ENCODE measurements at regions not wholly inside any gene's neighbourhood (a gene's known extent, or its start where the extent isn't known, plus 50 kb on each side); places are given as distances from the start of the nearest gene placed in this dataset.

DNA sequence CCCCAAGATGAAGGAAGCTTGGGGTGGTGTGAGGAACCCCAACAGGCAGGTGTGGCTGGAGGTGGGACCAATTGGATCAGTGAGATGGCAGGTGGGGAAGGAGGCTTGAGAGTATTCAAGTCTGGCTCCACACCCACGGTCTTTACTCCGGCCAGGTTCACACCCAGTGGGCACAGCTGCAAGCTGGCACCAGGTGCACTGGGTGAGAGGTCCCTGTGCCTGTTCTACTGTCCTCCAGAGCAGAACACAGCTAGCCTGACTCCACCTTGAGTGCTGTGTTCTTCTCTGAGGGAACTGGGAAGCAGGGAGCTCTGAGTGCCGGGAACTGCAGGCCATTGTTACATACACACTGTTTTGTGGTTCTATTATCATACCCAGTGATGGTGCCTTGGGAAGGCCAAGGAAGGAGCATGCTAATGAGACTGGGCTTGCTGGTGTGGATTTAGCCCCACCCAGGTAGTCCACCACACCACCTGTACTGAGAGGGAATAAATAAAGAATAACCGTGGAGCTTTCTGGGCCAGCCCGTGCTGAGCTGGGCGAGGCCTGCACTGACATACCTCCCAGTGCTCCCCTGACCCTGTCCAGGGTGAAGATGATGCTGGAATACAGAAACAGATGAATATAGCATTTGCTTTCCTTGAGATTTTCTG lies 93.4 kb downstream of the ABHD5 start:
- peaks cover 4 to 13% of the 10 kb centered on the region in 2 donors for H3K27me3 Mint-ChIP-seq
- no peak overlapping the region for H3K4me3 Mint-ChIP-seq
- H3K4me1 Mint-ChIP-seq (ENCODE audit: low read depth in 2 of 2), result no peaks in the 10 kb centered on the region
- ATAC-seq (peak in 1 of 2 donors; percentile 13), DNase-seq (ENCODE audit: low spot score) (no peak)
- H3K36me3 Mint-ChIP-seq, result no peaks in the 10 kb centered on the region
- H3K9me3 Mint-ChIP-seq, result no peaks in the 10 kb centered on the region
- no peak overlapping the region for H3K27ac Mint-ChIP-seq

GRCh38 chr3:43784640-43785011 lies 93.9 kb downstream of the ABHD5 start:
- Mint-ChIP-seq H3K27ac (no peak overlapping the region), H3K9me3 (no peaks in the 10 kb centered on the region), H3K27me3 (peaks cover 4 to 18% of the 10 kb centered on the region in 2 donors), H3K4me3 (no peak overlapping the region), H3K4me1 (ENCODE audit: low read depth in 2 of 2) (no peaks in the 10 kb centered on the region), H3K36me3 (no peaks in the 10 kb centered on the region)
- ATAC-seq (no peak), DNase-seq (ENCODE audit: low spot score) (no peak)

DNA sequence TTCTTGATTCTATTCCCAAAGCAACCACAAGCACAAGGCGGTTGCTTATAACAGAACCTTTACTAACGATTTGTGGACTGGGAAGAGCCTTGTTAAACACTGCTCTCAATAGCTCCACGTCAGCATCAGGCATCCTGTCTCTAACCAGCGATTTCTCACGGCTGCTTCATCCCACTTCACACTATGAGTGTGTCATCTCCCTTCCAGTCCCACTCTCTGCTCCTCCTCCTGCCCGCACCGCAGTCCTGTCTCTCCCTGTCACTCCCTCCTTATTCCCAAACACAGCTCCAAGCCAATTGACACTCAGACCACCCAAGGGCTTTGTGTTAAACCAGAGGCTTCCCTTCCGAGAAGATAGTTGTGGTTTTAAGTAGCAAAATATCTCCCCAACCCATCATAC lies 94.8 kb downstream of the ABHD5 start:
- Mint-ChIP-seq H3K36me3 (no peaks in the 10 kb centered on the region), H3K4me3 (no peak overlapping the region)

GRCh38 chr3:43786102-43786501 lies 95.4 kb downstream of the ABHD5 start:
- ATAC-seq (no peak), DNase-seq (ENCODE audit: low spot score) (no peak)
- Mint-ChIP-seq H3K4me1 (ENCODE audit: low read depth in 2 of 2) (no peaks in the 10 kb centered on the region), H3K4me3 (no peak overlapping the region), H3K27me3 (peaks cover 9 to 29% of the 10 kb centered on the region in 2 donors), H3K36me3 (no peaks in the 10 kb centered on the region), H3K9me3 (no peaks in the 10 kb centered on the region), H3K27ac (no peak overlapping the region)

More for the DNA sequence above, 94.8 kb downstream of the ABHD5 start:
- H3K9me3 Mint-ChIP-seq, result no peaks in the 10 kb centered on the region
- no peak for ATAC-seq
- DNase-seq (ENCODE audit: low spot score), result no peak
- no peaks in the 10 kb centered on the region for H3K4me1 Mint-ChIP-seq (ENCODE audit: low read depth in 2 of 2)
- peaks cover 8 to 24% of the 10 kb centered on the region in 2 donors for H3K27me3 Mint-ChIP-seq
- no peak overlapping the region for H3K27ac Mint-ChIP-seq

GRCh38 chr3:43786526-43787305 lies 96.0 kb downstream of the ABHD5 start:
- ATAC-seq (no peak), DNase-seq (ENCODE audit: low spot score) (no peak)
- no peak overlapping the region for H3K4me3 Mint-ChIP-seq
- no peak overlapping the region for H3K27ac Mint-ChIP-seq
- no peaks in the 10 kb centered on the region for H3K4me1 Mint-ChIP-seq (ENCODE audit: low read depth in 2 of 2)
- H3K36me3 Mint-ChIP-seq, result no peaks in the 10 kb centered on the region
- H3K9me3 Mint-ChIP-seq, result no peaks in the 10 kb centered on the region
- peaks cover 14 to 35% of the 10 kb centered on the region in 2 donors for H3K27me3 Mint-ChIP-seq

- Mint-ChIP-seq H3K27ac (no peak overlapping the region), H3K27me3 (peaks cover 14 to 36% of the 10 kb centered on the region in 2 donors), H3K4me1 (ENCODE audit: low read depth in 2 of 2) (no peaks in the 10 kb centered on the region), H3K9me3 (no peaks in the 10 kb centered on the region), H3K36me3 (no peaks in the 10 kb centered on the region), H3K4me3 (no peak overlapping the region)
- DNase-seq (ENCODE audit: low spot score), result no peak
- ATAC-seq, result no peak
Measured at GRCh38 chr3:43787330-43787729, 96.6 kb downstream of the ABHD5 start.

DNA sequence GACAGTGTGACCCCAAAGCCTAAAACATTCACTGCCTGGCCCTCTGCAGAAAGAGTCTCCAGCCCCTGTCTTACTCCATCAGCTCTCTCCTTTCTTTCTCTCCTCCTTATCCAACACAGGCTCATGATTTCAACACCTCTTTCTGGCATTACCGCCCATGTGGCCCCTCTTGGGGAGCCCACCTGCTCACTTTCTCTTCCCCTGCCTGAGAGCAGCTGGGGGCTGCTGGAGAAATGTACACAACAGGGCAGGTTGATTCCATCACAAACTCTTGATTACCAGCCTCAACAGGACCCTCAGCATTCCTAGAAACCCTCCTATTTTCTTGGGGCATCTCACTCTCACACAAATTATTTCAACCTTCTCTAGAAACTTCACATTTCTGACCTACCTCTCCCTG lies 98.3 kb downstream of the ABHD5 start:
- Mint-ChIP-seq H3K36me3 (no peaks in the 10 kb centered on the region), H3K4me3 (no peak overlapping the region), H3K27ac (no peak overlapping the region), H3K9me3 (no peaks in the 10 kb centered on the region), H3K27me3 (peaks cover 14 to 43% of the 10 kb centered on the region in 2 donors), H3K4me1 (ENCODE audit: low read depth in 2 of 2) (no peaks in the 10 kb centered on the region)
- ATAC-seq (no peak), DNase-seq (ENCODE audit: low spot score) (no peak)

- DNase-seq (ENCODE audit: low spot score) (no peak), ATAC-seq (no peak)
- Mint-ChIP-seq H3K36me3 (no peaks in the 10 kb centered on the region), H3K9me3 (no peaks in the 10 kb centered on the region), H3K27ac (no peak overlapping the region), H3K4me3 (no peak overlapping the region), H3K27me3 (peaks cover 14 to 44% of the 10 kb centered on the region in 2 donors), H3K4me1 (ENCODE audit: low read depth in 2 of 2) (no peaks in the 10 kb centered on the region)
Measured at GRCh38 chr3:43790060-43790459, 99.3 kb downstream of the ABHD5 start.

DNA sequence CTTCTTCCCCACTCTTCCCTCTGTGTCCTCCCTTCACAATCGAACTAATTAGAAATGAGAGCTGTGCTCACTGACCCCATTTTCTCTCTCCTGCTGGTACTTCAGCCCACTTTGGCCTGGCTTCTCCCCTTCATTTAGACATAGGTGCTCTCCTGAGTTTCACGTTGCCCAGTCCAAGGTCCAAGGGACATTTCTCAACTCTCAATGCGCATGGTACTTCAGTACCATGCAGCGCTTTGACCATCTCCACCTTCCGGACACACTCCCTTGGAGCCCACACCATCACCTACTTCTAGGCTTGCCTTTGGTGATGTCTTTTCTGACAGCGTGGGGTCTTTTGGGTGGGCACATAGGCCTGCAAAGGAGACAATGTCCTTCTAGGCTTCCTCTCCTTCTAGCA lies 99.7 kb downstream of the ABHD5 start:
- Mint-ChIP-seq H3K36me3 (no peaks in the 10 kb centered on the region), H3K9me3 (no peaks in the 10 kb centered on the region), H3K27me3 (peaks cover 14 to 44% of the 10 kb centered on the region in 2 donors), H3K27ac (no peak overlapping the region), H3K4me3 (no peak overlapping the region), H3K4me1 (ENCODE audit: low read depth in 2 of 2) (no peaks in the 10 kb centered on the region)
- ATAC-seq (no peak), DNase-seq (ENCODE audit: low spot score) (no peak)

GRCh38 chr3:43791246-43791645 lies 100.5 kb downstream of the ABHD5 start:
- no peak overlapping the region for H3K4me3 Mint-ChIP-seq
- ATAC-seq (no peak), DNase-seq (ENCODE audit: low spot score) (no peak)
- peaks cover 17 to 50% of the 10 kb centered on the region in 2 donors for H3K27me3 Mint-ChIP-seq
- H3K4me1 Mint-ChIP-seq (ENCODE audit: low read depth in 2 of 2), result no peaks in the 10 kb centered on the region
- no peaks in the 10 kb centered on the region for H3K36me3 Mint-ChIP-seq
- H3K9me3 Mint-ChIP-seq, result no peaks in the 10 kb centered on the region
- no peak overlapping the region for H3K27ac Mint-ChIP-seq

GRCh38 chr3:43792904-43793303 lies 102.2 kb downstream of the ABHD5 start:
- H3K4me1 Mint-ChIP-seq (ENCODE audit: low read depth in 2 of 2), result no peaks in the 10 kb centered on the region
- no peaks in the 10 kb centered on the region for H3K9me3 Mint-ChIP-seq
- DNase-seq (ENCODE audit: low spot score), result no peak
- H3K27me3 Mint-ChIP-seq, result peaks cover 19 to 42% of the 10 kb centered on the region in 2 donors
- H3K36me3 Mint-ChIP-seq, result no peaks in the 10 kb centered on the region
- H3K27ac Mint-ChIP-seq, result no peak overlapping the region
- ATAC-seq, result no peak
- no peak overlapping the region for H3K4me3 Mint-ChIP-seq

- peak in 1 of 2 donors; percentile 28 for ATAC-seq
- Mint-ChIP-seq H3K27me3 (peaks cover 20 to 42% of the 10 kb centered on the region in 2 donors), H3K9me3 (no peaks in the 10 kb centered on the region), H3K4me3 (no peak overlapping the region), H3K36me3 (no peaks in the 10 kb centered on the region), H3K27ac (no peak overlapping the region), H3K4me1 (ENCODE audit: low read depth in 2 of 2) (no peaks in the 10 kb centered on the region)
- DNase-seq (ENCODE audit: low spot score), result no peak
Measured at GRCh38 chr3:43793648-43794372, 103.1 kb downstream of the ABHD5 start.

DNA sequence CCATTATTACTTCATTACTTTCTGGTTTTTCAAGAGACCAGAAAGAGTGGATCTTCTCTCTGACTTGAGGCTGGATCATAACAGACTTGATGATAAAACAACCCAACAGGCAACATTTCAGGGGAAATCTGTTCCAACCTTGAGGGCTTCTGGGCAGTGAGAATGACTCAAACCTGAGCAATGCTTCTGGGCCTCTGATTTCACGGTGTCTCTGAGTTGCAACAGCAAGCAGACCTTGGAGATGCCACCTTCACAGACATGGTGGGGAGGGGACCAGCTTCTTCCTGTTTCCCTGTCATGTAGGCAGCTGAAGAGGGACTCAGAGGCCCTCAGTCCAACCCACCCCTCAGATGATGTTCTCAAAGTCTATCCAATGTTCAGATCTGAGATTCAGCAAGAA lies 104.0 kb downstream of the ABHD5 start:
- H3K27me3 Mint-ChIP-seq, result peaks cover 20 to 35% of the 10 kb centered on the region in 2 donors
- no peak overlapping the region for H3K4me3 Mint-ChIP-seq
- no peaks in the 10 kb centered on the region for H3K4me1 Mint-ChIP-seq (ENCODE audit: low read depth in 2 of 2)
- ATAC-seq, result no peak
- no peaks in the 10 kb centered on the region for H3K9me3 Mint-ChIP-seq
- DNase-seq (ENCODE audit: low spot score), result no peak
- no peak overlapping the region for H3K27ac Mint-ChIP-seq
- no peaks in the 10 kb centered on the region for H3K36me3 Mint-ChIP-seq

GRCh38 chr3:43795491-43795890 lies 104.8 kb downstream of the ABHD5 start:
- Mint-ChIP-seq H3K9me3 (no peaks in the 10 kb centered on the region), H3K4me3 (no peak overlapping the region), H3K36me3 (no peaks in the 10 kb centered on the region), H3K27ac (no peak overlapping the region), H3K4me1 (ENCODE audit: low read depth in 2 of 2) (no peaks in the 10 kb centered on the region), H3K27me3 (peaks cover 17 to 30% of the 10 kb centered on the region in 2 donors)
- ATAC-seq (no peak), DNase-seq (ENCODE audit: low spot score) (no peak)

Data from natural killer cell treated with Interleukin-12 subunit alpha and Interleukin-12 subunit beta and Interleukin-15 and Interleukin-18, amount 100 ng/mL, for 72 hours (primary cell).